Activated T-helper 17 cell treated with anti-CD3 and anti-CD28 coated beads, Interleukin-2, amount 50 U/mL, for 72 hours (primary cell): ENCODE measurements at regions not wholly inside any gene's neighbourhood (a gene's known extent, or its start where the extent isn't known, plus 50 kb on each side); places are given as distances from the start of the nearest gene placed in this dataset.
"Not testable (repeated sequence)": the region's sequence is repeated elsewhere in the genome, so short reads cannot be mapped to it uniquely, and the experiment has no call there.

ENCODE experiments used
- ATAC-seq: fragments of 150-1000 bp; cut with Tn5 transposase; replicated peaks from 2 replicates; pipeline ENCODE4 v1.10.0; 2021; ENCODE audit warnings: mild to moderate bottlenecking, moderate library complexity
- H3K27ac Mint-ChIP-seq: one replicate; pipeline ENCODE4 v1.8.0; 2022; ENCODE audit warnings: mixed read lengths
- H3K27me3 Mint-ChIP-seq: one replicate; pipeline ENCODE4 v1.8.0; 2022; ENCODE audit warnings: mixed read lengths
- H3K36me3 Mint-ChIP-seq: one replicate; pipeline ENCODE4 v1.8.0; 2022; ENCODE audit warnings: low read depth, mild to moderate bottlenecking, mixed read lengths
- H3K4me1 Mint-ChIP-seq: one replicate; pipeline ENCODE4 v1.8.0; 2022; ENCODE audit warnings: mixed read lengths
- H3K4me3 Mint-ChIP-seq: one replicate; pipeline ENCODE4 v1.8.0; 2022; ENCODE audit warnings: mild to moderate bottlenecking, mixed read lengths
- H3K9me3 Mint-ChIP-seq: one replicate; pipeline ENCODE4 v1.8.0; 2022; ENCODE audit warnings: mixed read lengths

- Mint-ChIP-seq H3K4me1 (no peaks in the 10 kb centered on the region), H3K4me3 (no peak overlapping the region), H3K9me3 (peaks cover 14% of the 10 kb centered on the region), H3K27ac (no peak overlapping the region), H3K27me3 (no peaks in the 10 kb centered on the region), H3K36me3 (no peaks in the 10 kb centered on the region)
- no peak for ATAC-seq
Observed at GRCh38 chr6:78799682-78800081, 67.7 kb upstream of the IRAK1BP1 start.

GRCh38 chr6:78806792-78807191 lies 60.6 kb upstream of the IRAK1BP1 start:
- H3K27ac Mint-ChIP-seq, H3K9me3 Mint-ChIP-seq, H3K36me3 Mint-ChIP-seq, H3K4me3 Mint-ChIP-seq, ATAC-seq, H3K4me1 Mint-ChIP-seq: not testable (repeated sequence)
- H3K27me3 Mint-ChIP-seq: peaks cover 30% of the 10 kb centered on the region

GRCh38 chr6:78807655-78808355 lies 59.5 kb upstream of the IRAK1BP1 start:
- H3K4me1 Mint-ChIP-seq, H3K4me3 Mint-ChIP-seq, H3K36me3 Mint-ChIP-seq, H3K27ac Mint-ChIP-seq, H3K9me3 Mint-ChIP-seq, ATAC-seq: not testable (repeated sequence)
- H3K27me3 Mint-ChIP-seq: peaks cover 30% of the 10 kb centered on the region

GRCh38 chr6:78808356-78808891 lies 58.9 kb upstream of the IRAK1BP1 start:
- H3K27ac Mint-ChIP-seq: no peak overlapping the region
- ATAC-seq: no peak
- H3K4me3 Mint-ChIP-seq: no peak overlapping the region
- peaks cover 30% of the 10 kb centered on the region for H3K27me3 Mint-ChIP-seq
- H3K4me1 Mint-ChIP-seq: no peaks in the 10 kb centered on the region
- H3K9me3 Mint-ChIP-seq: peaks cover 9% of the 10 kb centered on the region
- no peaks in the 10 kb centered on the region for H3K36me3 Mint-ChIP-seq

GRCh38 chr6:78808933-78809332 lies 58.4 kb upstream of the IRAK1BP1 start:
- Mint-ChIP-seq H3K4me3 (no peak overlapping the region), H3K27ac (no peak overlapping the region), H3K27me3 (peaks cover 30% of the 10 kb centered on the region), H3K9me3 (peaks cover 9% of the 10 kb centered on the region), H3K36me3 (no peaks in the 10 kb centered on the region), H3K4me1 (no peaks in the 10 kb centered on the region)
- no peak for ATAC-seq

- H3K9me3 Mint-ChIP-seq: peaks cover 5% of the 10 kb centered on the region
- ATAC-seq: no peak
- H3K4me1 Mint-ChIP-seq: no peaks in the 10 kb centered on the region
Observed at GRCh38 chr6:78810146-78810545, 57.2 kb upstream of the IRAK1BP1 start.

GRCh38 chr6:78810698-78811097 lies 56.7 kb upstream of the IRAK1BP1 start:
- Mint-ChIP-seq H3K27me3 (peaks cover 33% of the 10 kb centered on the region), H3K4me3 (no peak overlapping the region), H3K27ac (no peak overlapping the region), H3K36me3 (no peaks in the 10 kb centered on the region), H3K9me3 (peaks cover 5% of the 10 kb centered on the region), H3K4me1 (no peaks in the 10 kb centered on the region)
- ATAC-seq: no peak

More at GRCh38 chr6:78810146-78810545, 57.2 kb upstream of the IRAK1BP1 start:
- H3K4me3 Mint-ChIP-seq: no peak overlapping the region
- no peak overlapping the region for H3K27ac Mint-ChIP-seq
- H3K36me3 Mint-ChIP-seq: no peaks in the 10 kb centered on the region
- peaks cover 30% of the 10 kb centered on the region for H3K27me3 Mint-ChIP-seq
